ENCODE measurements at regions not wholly inside any gene's neighbourhood (a gene's known extent, or its start where the extent isn't known, plus 50 kb on each side); places are given as distances from the start of the nearest gene placed in this dataset.
"Not testable (repeated sequence)": the region's sequence is repeated elsewhere in the genome, so short reads cannot be mapped to it uniquely, and the experiment has no call there.

DNA sequence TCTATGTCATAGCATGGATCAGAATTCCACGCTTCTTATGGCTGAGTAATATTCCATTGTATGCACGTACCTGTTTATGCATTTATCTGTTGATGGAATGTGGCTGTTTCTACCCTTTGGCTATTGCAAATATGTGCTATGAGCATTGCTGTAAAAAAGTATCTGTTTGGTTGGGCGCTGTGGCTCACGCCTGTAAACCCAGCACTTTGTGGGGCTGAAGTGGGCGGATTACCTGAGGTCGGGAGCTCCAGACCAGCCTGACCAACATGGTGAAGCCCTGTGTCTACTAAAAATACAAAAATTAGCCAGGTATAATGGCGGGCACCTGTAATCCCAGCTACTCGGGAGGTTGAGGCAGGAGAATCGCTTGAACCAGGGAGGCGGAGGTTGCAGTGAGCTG lies 182.4 kb downstream of the BCAS1 start:
- no peaks in the 10 kb centered on the region for H3K27me3 ChIP-seq (replicated peaks; ENCODE audit: control insufficient read depth, insufficient read depth, low read length)
- TF ChIP-seq, protein P1, sequence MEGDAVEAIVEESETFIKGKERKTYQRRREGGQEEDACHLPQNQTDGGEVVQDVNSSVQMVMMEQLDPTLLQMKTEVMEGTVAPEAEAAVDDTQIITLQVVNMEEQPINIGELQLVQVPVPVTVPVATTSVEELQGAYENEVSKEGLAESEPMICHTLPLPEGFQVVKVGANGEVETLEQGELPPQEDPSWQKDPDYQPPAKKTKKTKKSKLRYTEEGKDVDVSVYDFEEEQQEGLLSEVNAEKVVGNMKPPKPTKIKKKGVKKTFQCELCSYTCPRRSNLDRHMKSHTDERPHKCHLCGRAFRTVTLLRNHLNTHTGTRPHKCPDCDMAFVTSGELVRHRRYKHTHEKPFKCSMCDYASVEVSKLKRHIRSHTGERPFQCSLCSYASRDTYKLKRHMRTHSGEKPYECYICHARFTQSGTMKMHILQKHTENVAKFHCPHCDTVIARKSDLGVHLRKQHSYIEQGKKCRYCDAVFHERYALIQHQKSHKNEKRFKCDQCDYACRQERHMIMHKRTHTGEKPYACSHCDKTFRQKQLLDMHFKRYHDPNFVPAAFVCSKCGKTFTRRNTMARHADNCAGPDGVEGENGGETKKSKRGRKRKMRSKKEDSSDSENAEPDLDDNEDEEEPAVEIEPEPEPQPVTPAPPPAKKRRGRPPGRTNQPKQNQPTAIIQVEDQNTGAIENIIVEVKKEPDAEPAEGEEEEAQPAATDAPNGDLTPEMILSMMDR (IDR thresholded peaks at IDR 0.05; ENCODE audit: insufficient read depth, low read length, poor library complexity, severe bottlenecking) = no peak
- DNase-seq (ENCODE audit: extremely low read depth, insufficient read length) = no peak
- no peaks in the 10 kb centered on the region for H3K36me3 ChIP-seq (ENCODE audit: control insufficient read depth, insufficient read depth, low read length)
- H3K4me3 ChIP-seq (replicated peaks; ENCODE audit: low read depth, low read length) = no peak overlapping the region

DNA sequence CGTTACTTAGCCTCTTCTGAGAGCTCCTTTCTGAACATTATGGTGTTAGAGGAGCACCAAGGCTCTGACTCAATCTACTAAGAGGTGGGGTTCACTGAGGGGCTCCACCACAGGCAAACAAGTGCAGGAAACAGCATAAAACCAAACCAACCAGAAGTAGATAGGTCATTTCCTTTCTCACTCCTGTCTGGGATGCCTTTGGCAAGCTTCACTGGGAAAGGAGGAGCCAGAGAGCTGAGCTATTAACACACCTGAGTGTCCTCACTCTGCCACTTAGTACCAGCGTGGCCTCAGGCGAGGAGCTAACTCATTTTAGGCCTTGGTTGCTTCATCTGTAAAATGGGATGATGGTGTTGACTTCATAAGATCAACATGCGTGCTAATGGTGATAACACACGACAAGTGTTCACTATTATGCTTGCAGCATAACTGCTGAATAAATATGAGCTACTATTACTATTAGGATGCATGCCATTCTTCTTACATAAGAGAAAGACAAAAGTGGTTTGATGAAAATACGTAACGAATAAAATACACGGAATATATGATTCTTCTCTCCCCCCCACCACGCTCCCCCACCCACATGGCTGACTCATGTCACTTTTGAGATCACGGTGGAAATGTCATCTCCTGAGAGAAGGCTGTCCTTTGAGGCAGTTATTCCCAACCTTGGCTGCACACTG lies 185.4 kb downstream of the BCAS1 start:
- no peaks in the 10 kb centered on the region for H3K27me3 ChIP-seq (replicated peaks; ENCODE audit: control insufficient read depth, insufficient read depth, low read length)
- H3K4me3 ChIP-seq (replicated peaks; ENCODE audit: low read depth, low read length) = no peak overlapping the region
- no peak for DNase-seq (ENCODE audit: extremely low read depth, insufficient read length)
- no peaks in the 10 kb centered on the region for H3K36me3 ChIP-seq (ENCODE audit: control insufficient read depth, insufficient read depth, low read length)
- TF ChIP-seq, protein P1 (IDR thresholded peaks at IDR 0.05; ENCODE audit: insufficient read depth, low read length, poor library complexity, severe bottlenecking) = no peak

DNA sequence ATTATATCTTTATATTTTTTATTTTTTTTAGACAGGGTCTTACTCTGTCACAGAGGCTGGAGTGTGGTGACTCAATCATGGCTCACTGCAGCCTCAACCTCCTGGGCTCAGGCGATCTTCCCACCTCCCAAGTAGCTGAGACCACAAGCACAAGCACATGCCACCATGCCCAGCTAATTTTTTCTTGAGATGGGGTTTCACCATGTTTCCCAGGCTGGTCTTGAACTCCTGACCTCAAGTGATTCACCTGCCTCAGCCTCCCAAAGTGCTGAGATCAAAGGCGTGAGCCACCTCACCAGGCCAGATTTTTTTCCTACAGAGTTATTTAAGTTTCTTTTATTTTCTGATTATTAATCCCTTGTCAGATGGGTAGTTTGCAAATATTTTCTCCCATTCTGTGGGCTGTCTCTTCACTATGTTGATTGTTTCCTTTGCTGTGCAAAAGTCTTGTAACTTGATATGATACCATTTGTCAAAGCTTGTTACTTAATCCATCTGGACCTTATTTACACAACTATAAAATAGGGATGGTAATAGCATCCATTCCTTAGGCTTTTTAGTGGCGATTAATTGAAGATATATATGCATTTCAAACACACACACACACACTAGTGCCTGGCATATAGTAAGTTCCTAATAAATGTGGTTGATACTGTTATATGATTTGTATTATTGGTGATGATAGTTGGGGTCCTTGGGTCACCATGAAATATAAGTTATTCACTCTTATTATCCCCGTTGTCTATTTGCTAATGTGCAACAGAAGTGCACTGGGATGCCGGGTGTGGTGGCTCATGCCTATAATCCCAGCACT lies 187.1 kb downstream of the BCAS1 start:
- Histone ChIP-seq H3K4me3 (replicated peaks; ENCODE audit: low read depth, low read length) (no peak overlapping the region), H3K36me3 (ENCODE audit: control insufficient read depth, insufficient read depth, low read length) (no peaks in the 10 kb centered on the region), H3K27me3 (replicated peaks; ENCODE audit: control insufficient read depth, insufficient read depth, low read length) (no peaks in the 10 kb centered on the region)
- TF ChIP-seq, protein P1 (IDR thresholded peaks at IDR 0.05; ENCODE audit: insufficient read depth, low read length, poor library complexity, severe bottlenecking) = no peak
- DNase-seq (ENCODE audit: extremely low read depth, insufficient read length) = no peak

DNA sequence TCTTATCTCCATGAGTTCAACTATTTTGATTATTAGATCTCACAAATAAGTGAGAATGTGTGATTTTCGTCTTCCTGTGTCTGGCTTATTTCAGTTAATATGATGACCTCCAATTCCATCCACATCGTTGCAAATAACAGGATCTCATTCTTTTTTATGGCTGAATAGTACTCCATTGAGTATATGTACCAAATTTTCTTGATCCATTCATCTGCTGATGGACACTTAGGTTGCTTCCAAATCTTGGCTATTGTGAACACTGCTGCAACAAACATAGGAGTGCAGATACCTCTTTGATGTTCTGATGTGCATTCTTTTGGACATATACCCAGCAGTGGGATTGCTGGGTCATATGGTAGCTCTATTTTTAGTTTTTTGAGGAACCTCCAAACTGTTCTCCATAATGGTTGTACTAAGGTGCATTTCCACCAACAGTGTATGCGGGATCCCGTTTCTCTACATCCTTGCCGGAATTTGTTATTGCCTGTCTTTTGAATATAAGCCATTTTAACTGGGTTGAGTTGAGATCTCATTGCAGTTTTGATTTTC lies 187.9 kb downstream of the BCAS1 start:
- DNase-seq (ENCODE audit: extremely low read depth, insufficient read length); H3K27me3 ChIP-seq (replicated peaks; ENCODE audit: control insufficient read depth, insufficient read depth, low read length); H3K36me3 ChIP-seq (ENCODE audit: control insufficient read depth, insufficient read depth, low read length); H3K4me3 ChIP-seq (replicated peaks; ENCODE audit: low read depth, low read length): not testable (repeated sequence)

DNA sequence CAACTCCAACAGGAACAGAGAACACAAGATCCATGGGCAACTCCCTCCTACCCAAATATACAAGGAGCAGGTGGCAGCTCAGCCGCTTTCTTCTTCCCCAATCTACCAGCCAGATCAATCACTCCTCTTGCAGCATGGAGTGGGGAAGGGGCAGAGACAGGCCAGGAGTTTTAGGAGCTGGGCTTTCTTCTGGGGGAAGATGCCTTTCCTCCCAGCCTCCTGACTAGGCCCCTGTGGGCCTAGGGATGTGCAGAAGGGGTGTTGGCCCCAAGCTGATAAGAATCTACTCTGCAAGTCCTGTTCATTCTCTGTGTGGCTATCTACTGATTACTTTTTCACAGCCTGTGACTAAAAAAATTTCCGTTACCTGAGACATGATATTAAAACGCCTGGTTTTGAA lies 189.0 kb downstream of the BCAS1 start:
- TF ChIP-seq, protein P1 (IDR thresholded peaks at IDR 0.05; ENCODE audit: insufficient read depth, low read length, poor library complexity, severe bottlenecking) = no peak
- no peaks in the 10 kb centered on the region for H3K36me3 ChIP-seq (ENCODE audit: control insufficient read depth, insufficient read depth, low read length)
- DNase-seq (ENCODE audit: extremely low read depth, insufficient read length) = no peak
- no peaks in the 10 kb centered on the region for H3K27me3 ChIP-seq (replicated peaks; ENCODE audit: control insufficient read depth, insufficient read depth, low read length)
- no peak overlapping the region for H3K4me3 ChIP-seq (replicated peaks; ENCODE audit: low read depth, low read length)

DNA sequence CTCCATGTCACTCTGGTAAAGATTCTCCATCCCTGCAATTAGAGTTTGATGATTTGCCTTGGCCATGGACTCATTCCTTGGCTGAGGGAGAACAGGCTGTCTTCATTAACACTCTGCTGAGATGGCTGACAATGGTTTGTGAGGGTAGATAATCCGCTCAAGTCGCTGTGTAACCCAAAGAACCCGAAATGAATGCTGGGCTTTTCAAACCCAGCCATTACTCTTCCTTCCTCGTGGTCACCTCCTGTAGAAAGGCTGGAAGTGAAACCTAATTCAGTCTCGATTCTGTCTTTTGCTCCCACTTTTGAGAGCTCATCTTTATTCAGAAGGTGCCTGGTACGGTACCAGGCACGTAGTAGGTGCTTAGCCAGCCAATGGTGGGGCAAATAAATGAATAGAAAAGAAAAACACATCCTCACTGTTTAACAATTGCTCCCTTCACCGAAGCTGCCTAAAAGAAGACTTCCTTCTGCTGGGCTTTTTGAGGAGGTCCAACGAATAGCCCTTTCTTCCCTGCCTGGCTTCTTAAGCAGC lies 190.2 kb downstream of the BCAS1 start:
- no peak for DNase-seq (ENCODE audit: extremely low read depth, insufficient read length)
- TF ChIP-seq, protein P1 (IDR thresholded peaks at IDR 0.05; ENCODE audit: insufficient read depth, low read length, poor library complexity, severe bottlenecking) = no peak
- no peak overlapping the region for H3K4me3 ChIP-seq (replicated peaks; ENCODE audit: low read depth, low read length)
- no peaks in the 10 kb centered on the region for H3K36me3 ChIP-seq (ENCODE audit: control insufficient read depth, insufficient read depth, low read length)
- no peaks in the 10 kb centered on the region for H3K27me3 ChIP-seq (replicated peaks; ENCODE audit: control insufficient read depth, insufficient read depth, low read length)
